C1 segment of cervical spinal cord (tissue), 14 donors: ENCODE measurements at regions not wholly inside any gene's neighbourhood (a gene's known extent, or its start where the extent isn't known, plus 50 kb on each side); places are given as distances from the start of the nearest gene placed in this dataset.

Experiments
- DNase-seq, 14 donors: peaks; one replicate each; lab custom pipeline; 2025; lab: John Stamatoyannopoulos, UW

- no peak for DNase-seq
These were observed 142.6 kb downstream of the MRPL14 start for GRCh38 chr6:43984442-43985321.

GRCh38 chr6:43983632-43984031, 143.6 kb downstream of the MRPL14 start:
- DNase-seq: no peak

GRCh38 chr6:43983191-43983590, 144.1 kb downstream of the MRPL14 start:
- DNase-seq: no peak

- no peak for DNase-seq
These were observed 145.1 kb downstream of the MRPL14 start for GRCh38 chr6:43982084-43982625.

- no peak for DNase-seq
These were observed 145.8 kb downstream of the MRPL14 start for GRCh38 chr6:43981363-43981990.

GRCh38 chr6:43980004-43980795, 147.1 kb downstream of the MRPL14 start:
- DNase-seq: peak in 4 of 14 donors; percentile 10 to 40 (median 15)

- DNase-seq: no peak
These were observed 147.7 kb downstream of the MRPL14 start for GRCh38 chr6:43979525-43979924.

- peak in 1 of 14 donors; percentile 12 for DNase-seq
These were observed 148.5 kb downstream of the MRPL14 start for GRCh38 chr6:43978473-43979346.

- DNase-seq: no peak
These were observed 149.7 kb downstream of the MRPL14 start for GRCh38 chr6:43977404-43978111.

- no peak for DNase-seq
These were observed 150.4 kb downstream of the MRPL14 start for GRCh38 chr6:43976706-43977403.

GRCh38 chr6:43974643-43975230, 152.5 kb downstream of the MRPL14 start:
- DNase-seq: no peak

GRCh38 chr6:43973357-43973756, 153.9 kb downstream of the MRPL14 start:
- no peak for DNase-seq

- peak in 10 of 14 donors; percentile 13 to 82 (median 29) for DNase-seq
These were observed 154.3 kb downstream of the MRPL14 start for GRCh38 chr6:43972913-43973300.

- peak in 1 of 14 donors; percentile 76 for DNase-seq
These were observed 154.9 kb downstream of the MRPL14 start for GRCh38 chr6:43972179-43972912.

GRCh38 chr6:43971776-43972126, 155.5 kb downstream of the MRPL14 start:
- no peak for DNase-seq

- DNase-seq: peak in 1 of 14 donors; percentile 1
These were observed 156.1 kb downstream of the MRPL14 start for GRCh38 chr6:43970913-43971775.

- no peak for DNase-seq
These were observed 157.0 kb downstream of the MRPL14 start for GRCh38 chr6:43970068-43970912.
